ENCODE measurements at regions not wholly inside any gene's neighbourhood (a gene's known extent, or its start where the extent isn't known, plus 50 kb on each side); places are given as distances from the start of the nearest gene placed in this dataset.

DNA sequence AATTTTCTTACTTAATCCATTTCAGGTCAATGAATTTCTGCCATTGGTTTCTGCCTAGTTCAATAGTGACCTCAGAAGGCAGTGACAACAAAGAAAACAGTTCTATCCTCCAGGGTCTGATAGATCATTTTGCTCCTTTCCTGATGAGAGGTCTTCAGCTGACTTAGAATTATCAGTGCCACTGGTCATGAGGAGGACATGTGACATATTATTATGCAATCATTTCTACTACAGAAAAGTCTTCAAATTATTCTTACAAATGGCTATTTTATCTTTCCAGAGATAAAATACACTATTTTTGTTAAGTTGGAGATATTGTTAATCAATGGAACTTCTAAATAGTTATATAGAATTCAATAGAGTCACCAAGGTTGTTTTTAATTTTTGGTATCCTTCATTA lies 360.0 kb upstream of the GALNT5 start:
- TF ChIP-seq CTCF (IDR thresholded peaks at IDR 0.05) = no peak
- no peak for TF ChIP-seq POLR2AphosphoS5 (IDR thresholded peaks at IDR 0.05)
- no peak for TF ChIP-seq POLR2A (IDR thresholded peaks at IDR 0.05)
- TF ChIP-seq EP300 (IDR thresholded peaks at IDR 0.05) = no peak
